GM12878 (cell line): ENCODE measurements at regions not wholly inside any gene's neighbourhood (a gene's known extent, or its start where the extent isn't known, plus 50 kb on each side); places are given as distances from the start of the nearest gene placed in this dataset.

Experiments used
- YY1 ChIP-seq: IDR thresholded peaks from 2 replicates; pipeline ENCODE4 v1.6.1; 2011; ENCODE audit warnings: low read depth, mild to moderate bottlenecking, low read length
- ZNF274 ChIP-seq: IDR thresholded peaks from one replicate; pipeline ENCODE4 v1.8.0; 2011; ENCODE audit not compliant: insufficient read length, insufficient read depth

DNA sequence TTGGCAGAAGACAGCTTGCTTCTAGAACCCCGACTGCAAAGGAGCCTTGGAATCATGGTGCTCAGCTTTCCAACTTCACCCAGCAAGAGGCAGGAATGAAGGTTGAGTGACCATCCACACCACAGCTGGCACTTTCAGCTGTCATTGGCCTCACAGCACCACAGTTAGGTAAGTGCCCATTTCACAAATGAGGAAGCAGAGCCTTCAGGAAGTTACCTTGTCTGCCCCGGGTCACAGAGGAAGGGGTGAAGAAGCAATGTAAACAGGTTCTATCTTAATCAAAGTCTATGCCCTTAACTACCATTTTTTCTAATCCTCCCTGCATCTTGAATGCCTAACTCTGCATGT is 156.0 kb downstream of the GLUL start:
- TF ChIP-seq YY1 (no peak), ZNF274 (no peak)
